ENCODE measurements at regions not wholly inside any gene's neighbourhood (a gene's known extent, or its start where the extent isn't known, plus 50 kb on each side); places are given as distances from the start of the nearest gene placed in this dataset.

- no peak for TF ChIP-seq CTCF (IDR thresholded peaks at IDR 0.05)
- TF ChIP-seq POLR2A (IDR thresholded peaks at IDR 0.05): no peak
Observed at GRCh38 chr11:86122773-86123172, 53.9 kb upstream of the PICALM start.
